ENCODE measurements at regions not wholly inside any gene's neighbourhood (a gene's known extent, or its start where the extent isn't known, plus 50 kb on each side); places are given as distances from the start of the nearest gene placed in this dataset.
"Not testable (repeated sequence)": the region's sequence is repeated elsewhere in the genome, so short reads cannot be mapped to it uniquely, and the experiment has no call there.

- no peak overlapping the region for H3K27ac ChIP-seq (ENCODE audit: insufficient read depth, low read length)
- no peaks in the 10 kb centered on the region for H4K20me1 ChIP-seq (ENCODE audit: control insufficient read depth, extremely low read depth, insufficient read depth, low read length)
- H3K9ac ChIP-seq (ENCODE audit: insufficient read depth, low read length), result no peak overlapping the region
- H3K36me3 ChIP-seq (ENCODE audit: control insufficient read depth, insufficient read depth, low read length), result no peaks in the 10 kb centered on the region
- no peak overlapping the region for H2AFZ ChIP-seq (ENCODE audit: low read length)
- H3K4me2 ChIP-seq (ENCODE audit: extremely low read depth, insufficient read depth, low read length), result no peak overlapping the region
- no peaks in the 10 kb centered on the region for H3K9me3 ChIP-seq (ENCODE audit: control insufficient read depth, insufficient read depth, low read depth, low read length)
- no peak for TF ChIP-seq EZH2 (IDR thresholded peaks at IDR 0.05; ENCODE audit: low read length, missing control alignments)
- TF ChIP-seq, protein P1, sequence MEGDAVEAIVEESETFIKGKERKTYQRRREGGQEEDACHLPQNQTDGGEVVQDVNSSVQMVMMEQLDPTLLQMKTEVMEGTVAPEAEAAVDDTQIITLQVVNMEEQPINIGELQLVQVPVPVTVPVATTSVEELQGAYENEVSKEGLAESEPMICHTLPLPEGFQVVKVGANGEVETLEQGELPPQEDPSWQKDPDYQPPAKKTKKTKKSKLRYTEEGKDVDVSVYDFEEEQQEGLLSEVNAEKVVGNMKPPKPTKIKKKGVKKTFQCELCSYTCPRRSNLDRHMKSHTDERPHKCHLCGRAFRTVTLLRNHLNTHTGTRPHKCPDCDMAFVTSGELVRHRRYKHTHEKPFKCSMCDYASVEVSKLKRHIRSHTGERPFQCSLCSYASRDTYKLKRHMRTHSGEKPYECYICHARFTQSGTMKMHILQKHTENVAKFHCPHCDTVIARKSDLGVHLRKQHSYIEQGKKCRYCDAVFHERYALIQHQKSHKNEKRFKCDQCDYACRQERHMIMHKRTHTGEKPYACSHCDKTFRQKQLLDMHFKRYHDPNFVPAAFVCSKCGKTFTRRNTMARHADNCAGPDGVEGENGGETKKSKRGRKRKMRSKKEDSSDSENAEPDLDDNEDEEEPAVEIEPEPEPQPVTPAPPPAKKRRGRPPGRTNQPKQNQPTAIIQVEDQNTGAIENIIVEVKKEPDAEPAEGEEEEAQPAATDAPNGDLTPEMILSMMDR (conservative IDR thresholded peaks at IDR 0.05 in 1 of 2, IDR thresholded peaks at IDR 0.05 in 1 of 2; ENCODE audit: low read depth in 1 of 2, low read length in 2 of 2), result no peak
- no peak overlapping the region for H3K4me3 ChIP-seq (replicated peaks in 1 of 4; ENCODE audit: control extremely low read depth in 1 of 4, insufficient read depth in 1 of 4, low read depth in 3 of 4, low read length in 4 of 4)
- H3K79me2 ChIP-seq (ENCODE audit: control insufficient read depth, insufficient read depth, low read length), result no peaks in the 10 kb centered on the region
- H3K4me1 ChIP-seq (ENCODE audit: control insufficient read depth, extremely low read depth, insufficient read depth, low read length), result peaks cover 17% of the 10 kb centered on the region
- DNase-seq (ENCODE audit: low read depth in 2 of 2), result no peak
- H3K27me3 ChIP-seq (ENCODE audit: control insufficient read depth, insufficient read depth, low read length), result no peaks in the 10 kb centered on the region
Measured at GRCh38 chr17:72385475-72385874, 264.7 kb downstream of the SOX9 start.

DNA sequence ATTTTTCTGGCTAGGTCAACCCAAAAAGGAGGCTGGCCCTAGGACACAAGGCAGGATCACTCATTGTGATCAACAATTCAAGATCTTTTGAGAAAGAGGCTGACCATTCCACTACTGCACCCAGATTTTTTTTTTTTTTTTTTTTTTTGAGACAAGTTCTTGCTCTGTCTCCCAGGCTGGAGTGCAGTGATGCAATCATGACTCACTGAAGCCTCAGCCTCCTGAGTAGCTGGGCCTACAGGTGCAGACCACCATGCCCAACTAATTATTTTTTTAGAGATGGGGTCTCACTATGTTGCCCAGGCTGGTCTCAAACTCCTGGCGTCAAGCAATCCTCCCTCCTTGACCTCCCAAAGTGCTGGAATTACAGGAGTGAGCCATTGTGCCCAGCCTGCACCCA lies 265.4 kb downstream of the SOX9 start:
- not testable (repeated sequence) for H2AFZ ChIP-seq (ENCODE audit: low read length); H3K9ac ChIP-seq (ENCODE audit: insufficient read depth, low read length); H4K20me1 ChIP-seq (ENCODE audit: control insufficient read depth, extremely low read depth, insufficient read depth, low read length); H3K4me3 ChIP-seq (replicated peaks in 1 of 4; ENCODE audit: control extremely low read depth in 1 of 4, insufficient read depth in 1 of 4, low read depth in 3 of 4, low read length in 4 of 4); H3K79me2 ChIP-seq (ENCODE audit: control insufficient read depth, insufficient read depth, low read length); H3K36me3 ChIP-seq (ENCODE audit: control insufficient read depth, insufficient read depth, low read length); H3K27ac ChIP-seq (ENCODE audit: insufficient read depth, low read length); H3K27me3 ChIP-seq (ENCODE audit: control insufficient read depth, insufficient read depth, low read length); H3K4me2 ChIP-seq (ENCODE audit: extremely low read depth, insufficient read depth, low read length); H3K9me3 ChIP-seq (ENCODE audit: control insufficient read depth, insufficient read depth, low read depth, low read length)
- peak; percentile 68 to 76 for DNase-seq (ENCODE audit: low read depth in 2 of 2)
- H3K4me1 ChIP-seq (ENCODE audit: control insufficient read depth, extremely low read depth, insufficient read depth, low read length), result peaks cover 17% of the 10 kb centered on the region

- Histone ChIP-seq H2AFZ (ENCODE audit: low read length) (no peak overlapping the region), H3K27ac (ENCODE audit: insufficient read depth, low read length) (no peak overlapping the region), H3K4me1 (ENCODE audit: control insufficient read depth, extremely low read depth, insufficient read depth, low read length) (peaks cover 23% of the 10 kb centered on the region), H3K27me3 (ENCODE audit: control insufficient read depth, insufficient read depth, low read length) (no peaks in the 10 kb centered on the region), H4K20me1 (ENCODE audit: control insufficient read depth, extremely low read depth, insufficient read depth, low read length) (no peaks in the 10 kb centered on the region), H3K9ac (ENCODE audit: insufficient read depth, low read length) (no peak overlapping the region), H3K4me3 (replicated peaks in 1 of 4; ENCODE audit: control extremely low read depth in 1 of 4, insufficient read depth in 1 of 4, low read depth in 3 of 4, low read length in 4 of 4) (no peak overlapping the region), H3K4me2 (ENCODE audit: extremely low read depth, insufficient read depth, low read length) (no peak overlapping the region), H3K79me2 (ENCODE audit: control insufficient read depth, insufficient read depth, low read length) (no peaks in the 10 kb centered on the region), H3K9me3 (ENCODE audit: control insufficient read depth, insufficient read depth, low read depth, low read length) (no peaks in the 10 kb centered on the region), H3K36me3 (ENCODE audit: control insufficient read depth, insufficient read depth, low read length) (no peaks in the 10 kb centered on the region)
- TF ChIP-seq, protein P1 (conservative IDR thresholded peaks at IDR 0.05 in 1 of 2, IDR thresholded peaks at IDR 0.05 in 1 of 2; ENCODE audit: low read depth in 1 of 2, low read length in 2 of 2), result no peak
- peak in 1 of 2 donors; percentile 48 for DNase-seq (ENCODE audit: low read depth in 2 of 2)
Measured at GRCh38 chr17:72386619-72387237, 265.9 kb downstream of the SOX9 start.

Data from fibroblast of lung (primary cell).